ENCODE measurements at regions not wholly inside any gene's neighbourhood (a gene's known extent, or its start where the extent isn't known, plus 50 kb on each side); places are given as distances from the start of the nearest gene placed in this dataset.

- DNase-seq = no peak
Measured at GRCh38 chr6:14841901-14842421, 403.9 kb upstream of the JARID2 start.

GRCh38 chr6:14844411-14844810, 401.5 kb upstream of the JARID2 start:
- DNase-seq = no peak

- DNase-seq = no peak
Measured at GRCh38 chr6:14848019-14848418, 397.9 kb upstream of the JARID2 start.

- DNase-seq = no peak
Measured at GRCh38 chr6:14849185-14849584, 396.7 kb upstream of the JARID2 start.

- DNase-seq = no peak
Measured at GRCh38 chr6:14851281-14851680, 394.6 kb upstream of the JARID2 start.

- no peak for DNase-seq
Measured at GRCh38 chr6:14852375-14852774, 393.5 kb upstream of the JARID2 start.

- DNase-seq = no peak
Measured at GRCh38 chr6:14856177-14856576, 389.7 kb upstream of the JARID2 start.

- DNase-seq = no peak
Measured at GRCh38 chr6:14857001-14857400, 388.9 kb upstream of the JARID2 start.

GRCh38 chr6:14857501-14857900, 388.4 kb upstream of the JARID2 start:
- DNase-seq = no peak

- no peak for DNase-seq
Measured at GRCh38 chr6:14858808-14859207, 387.1 kb upstream of the JARID2 start.

- no peak for DNase-seq
Measured at GRCh38 chr6:14860774-14861173, 385.1 kb upstream of the JARID2 start.

- DNase-seq = no peak
Measured at GRCh38 chr6:14861491-14861943, 384.4 kb upstream of the JARID2 start.

- DNase-seq = no peak
Measured at GRCh38 chr6:14862845-14863244, 383.0 kb upstream of the JARID2 start.

GRCh38 chr6:14863902-14864850, 381.7 kb upstream of the JARID2 start:
- DNase-seq = no peak

- no peak for DNase-seq
Measured at GRCh38 chr6:14865531-14866100, 380.3 kb upstream of the JARID2 start.

- no peak for DNase-seq
Measured at GRCh38 chr6:14867802-14868201, 378.1 kb upstream of the JARID2 start.

- DNase-seq = no peak
Measured at GRCh38 chr6:14871221-14871620, 374.6 kb upstream of the JARID2 start.

- no peak for DNase-seq
Measured at GRCh38 chr6:14873101-14873500, 372.8 kb upstream of the JARID2 start.

- DNase-seq = no peak
Measured at GRCh38 chr6:14873781-14874441, 372.0 kb upstream of the JARID2 start.

GRCh38 chr6:14874975-14875480, 370.8 kb upstream of the JARID2 start:
- no peak for DNase-seq

GRCh38 chr6:14875481-14876063, 370.3 kb upstream of the JARID2 start:
- no peak for DNase-seq

GRCh38 chr6:14876778-14877613, 368.9 kb upstream of the JARID2 start:
- DNase-seq = no peak
